HUES6 (cell line): ENCODE measurements at regions not wholly inside any gene's neighbourhood (a gene's known extent, or its start where the extent isn't known, plus 50 kb on each side); places are given as distances from the start of the nearest gene placed in this dataset.
"Not testable (repeated sequence)": the region's sequence is repeated elsewhere in the genome, so short reads cannot be mapped to it uniquely, and the experiment has no call there.

ENCODE experiments used
- H3K27ac ChIP-seq: 2 replicates; pipeline ENCODE4 v1.7.0; 2013; ENCODE audit warnings: low read depth, mild to moderate bottlenecking, low read length, inconsistent platforms
- H3K27me3 ChIP-seq: 2 replicates; pipeline ENCODE4 v1.6.1; 2013; ENCODE audit warnings: low read length; ENCODE audit not compliant: control insufficient read depth, insufficient read depth
- H3K36me3 ChIP-seq: 2 replicates; pipeline ENCODE4 v1.6.1; 2013; ENCODE audit warnings: low read length; ENCODE audit not compliant: control insufficient read depth, insufficient read depth
- H3K4me1 ChIP-seq: 2 replicates; pipeline ENCODE4 v1.6.1; 2013; ENCODE audit warnings: low read length; ENCODE audit not compliant: control insufficient read depth, insufficient read depth
- H3K4me3 ChIP-seq: 2 replicates; pipeline ENCODE4 v1.5.1; 2013; ENCODE audit warnings: low read depth, low read length
- H3K9ac ChIP-seq: one replicate; pipeline ENCODE4 v1.6.1; 2013; ENCODE audit warnings: mild to moderate bottlenecking, low read length
- H3K9me3 ChIP-seq: 2 replicates; pipeline ENCODE4 v1.6.1; 2013; ENCODE audit warnings: low read depth, low read length; ENCODE audit not compliant: control insufficient read depth, insufficient read depth

GRCh38 chr6:112608925-112609324 is 261.8 kb downstream of the RFPL4B start:
- H3K27ac ChIP-seq, H3K4me3 ChIP-seq, H3K36me3 ChIP-seq, H3K9ac ChIP-seq, H3K27me3 ChIP-seq, H3K4me1 ChIP-seq: not testable (repeated sequence)
- peaks cover 30% of the 10 kb centered on the region for H3K9me3 ChIP-seq

- Histone ChIP-seq H3K27me3 (no peaks in the 10 kb centered on the region), H3K4me1 (no peaks in the 10 kb centered on the region), H3K36me3 (no peaks in the 10 kb centered on the region), H3K4me3 (no peak overlapping the region), H3K9me3 (peaks cover 19% of the 10 kb centered on the region), H3K27ac (no peak overlapping the region), H3K9ac (no peak overlapping the region)
Measured at GRCh38 chr6:112613410-112613809, 266.3 kb downstream of the RFPL4B start.

GRCh38 chr6:112618849-112619248 is 271.7 kb downstream of the RFPL4B start:
- no peak overlapping the region for H3K27ac ChIP-seq
- H3K36me3 ChIP-seq = no peaks in the 10 kb centered on the region
- no peak overlapping the region for H3K9ac ChIP-seq
- no peaks in the 10 kb centered on the region; the same call in 1 of the 2 replicates for H3K4me1 ChIP-seq
- H3K27me3 ChIP-seq = no peaks in the 10 kb centered on the region
- no peak overlapping the region for H3K4me3 ChIP-seq
- H3K9me3 ChIP-seq = no peaks in the 10 kb centered on the region

GRCh38 chr6:112620812-112621569 is 273.9 kb downstream of the RFPL4B start:
- H3K4me3 ChIP-seq = no peak overlapping the region

GRCh38 chr6:112622036-112622435 is 274.9 kb downstream of the RFPL4B start:
- no peak overlapping the region for H3K4me3 ChIP-seq
- H3K36me3 ChIP-seq = no peaks in the 10 kb centered on the region
- H3K4me1 ChIP-seq = no peaks in the 10 kb centered on the region; the same call in 1 of the 2 replicates
- no peaks in the 10 kb centered on the region for H3K27me3 ChIP-seq
- no peaks in the 10 kb centered on the region for H3K9me3 ChIP-seq
- H3K27ac ChIP-seq = no peak overlapping the region
- H3K9ac ChIP-seq = no peak overlapping the region

More at GRCh38 chr6:112620812-112621569, 273.9 kb downstream of the RFPL4B start:
- no peaks in the 10 kb centered on the region; the same call in 1 of the 2 replicates for H3K4me1 ChIP-seq
- no peaks in the 10 kb centered on the region for H3K36me3 ChIP-seq
- H3K27me3 ChIP-seq = no peaks in the 10 kb centered on the region
- H3K9ac ChIP-seq = no peak overlapping the region
- no peak overlapping the region for H3K27ac ChIP-seq
- no peaks in the 10 kb centered on the region for H3K9me3 ChIP-seq

- no peak overlapping the region for H3K9ac ChIP-seq
- H3K9me3 ChIP-seq = no peaks in the 10 kb centered on the region
- H3K36me3 ChIP-seq = no peaks in the 10 kb centered on the region
- H3K27me3 ChIP-seq = no peaks in the 10 kb centered on the region
- H3K27ac ChIP-seq = no peak overlapping the region
- no peaks in the 10 kb centered on the region; the same call in 1 of the 2 replicates for H3K4me1 ChIP-seq
- H3K4me3 ChIP-seq = no peak overlapping the region
Measured at GRCh38 chr6:112626468-112627082, 279.4 kb downstream of the RFPL4B start.

- H3K36me3 ChIP-seq = no peaks in the 10 kb centered on the region
- no peaks in the 10 kb centered on the region for H3K27me3 ChIP-seq
- no peaks in the 10 kb centered on the region for H3K4me1 ChIP-seq
- H3K27ac ChIP-seq = no peak overlapping the region
- no peak overlapping the region for H3K9ac ChIP-seq
- H3K4me3 ChIP-seq = no peak overlapping the region
- no peaks in the 10 kb centered on the region for H3K9me3 ChIP-seq
Measured at GRCh38 chr6:112634376-112634775, 287.2 kb downstream of the RFPL4B start.

GRCh38 chr6:112636650-112637262 is 289.6 kb downstream of the RFPL4B start:
- no peak overlapping the region for H3K4me3 ChIP-seq
- no peak overlapping the region for H3K27ac ChIP-seq
- no peaks in the 10 kb centered on the region for H3K9me3 ChIP-seq
- no peak overlapping the region for H3K9ac ChIP-seq
- H3K27me3 ChIP-seq = no peaks in the 10 kb centered on the region
- no peaks in the 10 kb centered on the region for H3K4me1 ChIP-seq
- no peaks in the 10 kb centered on the region for H3K36me3 ChIP-seq

- H3K27ac ChIP-seq = no peak overlapping the region
- no peaks in the 10 kb centered on the region for H3K36me3 ChIP-seq
- no peak overlapping the region for H3K9ac ChIP-seq
- H3K4me3 ChIP-seq = no peak overlapping the region
- no peaks in the 10 kb centered on the region for H3K27me3 ChIP-seq
- H3K9me3 ChIP-seq = no peaks in the 10 kb centered on the region
- no peaks in the 10 kb centered on the region for H3K4me1 ChIP-seq
Measured at GRCh38 chr6:112639391-112639831, 292.3 kb downstream of the RFPL4B start.

GRCh38 chr6:112640891-112641290 is 293.8 kb downstream of the RFPL4B start:
- H3K4me3 ChIP-seq = no peak overlapping the region
- no peaks in the 10 kb centered on the region for H3K36me3 ChIP-seq

GRCh38 chr6:112649853-112650252 is 302.7 kb downstream of the RFPL4B start:
- Histone ChIP-seq H3K27ac (no peak overlapping the region), H3K9me3 (no peaks in the 10 kb centered on the region), H3K27me3 (no peaks in the 10 kb centered on the region), H3K4me1 (no peaks in the 10 kb centered on the region), H3K9ac (no peak overlapping the region), H3K36me3 (no peaks in the 10 kb centered on the region), H3K4me3 (no peak overlapping the region)

More at GRCh38 chr6:112640891-112641290, 293.8 kb downstream of the RFPL4B start:
- Histone ChIP-seq H3K9me3 (no peaks in the 10 kb centered on the region), H3K27me3 (no peaks in the 10 kb centered on the region), H3K9ac (no peak overlapping the region), H3K27ac (no peak overlapping the region), H3K4me1 (no peaks in the 10 kb centered on the region)
